Activated CD4-positive, alpha-beta memory T cell treated with anti-CD3 and anti-CD28 coated beads for 36 hours (primary cell): ENCODE measurements at regions not wholly inside any gene's neighbourhood (a gene's known extent, or its start where the extent isn't known, plus 50 kb on each side); places are given as distances from the start of the nearest gene placed in this dataset.

ENCODE experiments used
- CTCF ChIA-PET: fragments of 350-600 bp; sonication (Branson Sonifier 250); formaldehyde crosslinking; loops from one replicate; lab custom pipeline; 2021; ENCODE audit warnings: antibody characterized with exemption, inconsistent platforms; lab: Charles Lee
- POLR2A ChIA-PET: fragments of 350-600 bp; sonication (Branson Sonifier 250); formaldehyde crosslinking; loops from one replicate; lab custom pipeline; 2021; ENCODE audit warnings: antibody characterized with exemption; lab: Charles Lee
- DNase-seq: peaks from one replicate; pipeline ENCODE4 v3.0.0-alpha.2; 2020
- H3K27ac Mint-ChIP-seq: one replicate; pipeline ENCODE4 v1.8.0; 2021; ENCODE audit warnings: mixed read lengths
- H3K27me3 Mint-ChIP-seq: one replicate; pipeline ENCODE4 v1.8.0; 2021; ENCODE audit warnings: mixed read lengths
- H3K36me3 Mint-ChIP-seq: one replicate; pipeline ENCODE4 v1.8.0; 2021; ENCODE audit warnings: mixed read lengths
- H3K4me1 Mint-ChIP-seq: one replicate; pipeline ENCODE4 v1.8.0; 2021; ENCODE audit warnings: low read depth, mixed read lengths
- H3K4me3 Mint-ChIP-seq: one replicate; pipeline ENCODE4 v1.8.0; 2021; ENCODE audit warnings: mild to moderate bottlenecking, mixed read lengths
- H3K9me3 Mint-ChIP-seq: one replicate; pipeline ENCODE4 v1.8.0; 2021; ENCODE audit warnings: mixed read lengths
- intact Hi-C: fragments of 100-400 bp; cut with micrococcal nuclease; formaldehyde crosslinking; loops from one replicate; pipeline ENCODE4 v1.15.1; 2023

- Mint-ChIP-seq H3K9me3 (no peaks in the 10 kb centered on the region), H3K4me3 (no peak overlapping the region), H3K27me3 (no peaks in the 10 kb centered on the region), H3K4me1 (no peaks in the 10 kb centered on the region), H3K27ac (no peak overlapping the region), H3K36me3 (no peaks in the 10 kb centered on the region)
- ChIA-PET POLR2A (no interaction called here), CTCF (no interaction called here)
- intact Hi-C loops: no loop called here
- DNase-seq: no peak
Observed at GRCh38 chr3:177976866-177977265, 559.4 kb upstream of the KCNMB2 start.

- no peak for DNase-seq
- no peak overlapping the region for H3K27ac Mint-ChIP-seq
- H3K36me3 Mint-ChIP-seq: no peaks in the 10 kb centered on the region
- H3K4me1 Mint-ChIP-seq: no peaks in the 10 kb centered on the region
- intact Hi-C loops: no loop called here
- H3K4me3 Mint-ChIP-seq: no peak overlapping the region
- POLR2A ChIA-PET: no interaction called here
- CTCF ChIA-PET: no interaction called here
- H3K9me3 Mint-ChIP-seq: no peaks in the 10 kb centered on the region
- H3K27me3 Mint-ChIP-seq: peaks cover under 1% of the 10 kb centered on the region
Observed at GRCh38 chr3:177977381-177978158, 558.7 kb upstream of the KCNMB2 start.

GRCh38 chr3:177978946-177979345 lies 557.3 kb upstream of the KCNMB2 start:
- DNase-seq: no peak
- intact Hi-C loops: no loop called here
- Mint-ChIP-seq H3K9me3 (no peaks in the 10 kb centered on the region), H3K36me3 (no peaks in the 10 kb centered on the region), H3K27me3 (peaks cover 1% of the 10 kb centered on the region), H3K4me3 (no peak overlapping the region), H3K27ac (no peak overlapping the region), H3K4me1 (no peaks in the 10 kb centered on the region)
- CTCF ChIA-PET: no interaction called here
- POLR2A ChIA-PET: no interaction called here

GRCh38 chr3:177979703-177980102 lies 556.5 kb upstream of the KCNMB2 start:
- intact Hi-C loops: no loop called here
- Mint-ChIP-seq H3K27me3 (peaks cover 1% of the 10 kb centered on the region), H3K4me1 (no peaks in the 10 kb centered on the region), H3K36me3 (no peaks in the 10 kb centered on the region), H3K27ac (no peak overlapping the region), H3K4me3 (no peak overlapping the region), H3K9me3 (no peaks in the 10 kb centered on the region)
- CTCF ChIA-PET: no interaction called here
- POLR2A ChIA-PET: no interaction called here
- no peak for DNase-seq

GRCh38 chr3:177981576-177981975 lies 554.7 kb upstream of the KCNMB2 start:
- no peaks in the 10 kb centered on the region for H3K4me1 Mint-ChIP-seq
- ChIA-PET CTCF (no interaction called here), POLR2A (no interaction called here)
- H3K27ac Mint-ChIP-seq: no peak overlapping the region
- DNase-seq: no peak
- no peaks in the 10 kb centered on the region for H3K9me3 Mint-ChIP-seq
- H3K4me3 Mint-ChIP-seq: no peak overlapping the region
- intact Hi-C loops: no loop called here
- H3K36me3 Mint-ChIP-seq: no peaks in the 10 kb centered on the region
- H3K27me3 Mint-ChIP-seq: peaks cover 1% of the 10 kb centered on the region

- peaks cover 1% of the 10 kb centered on the region for H3K27me3 Mint-ChIP-seq
- ChIA-PET CTCF (no interaction called here), POLR2A (no interaction called here)
- H3K4me3 Mint-ChIP-seq: no peak overlapping the region
- DNase-seq: no peak
- H3K9me3 Mint-ChIP-seq: no peaks in the 10 kb centered on the region
- no peaks in the 10 kb centered on the region for H3K4me1 Mint-ChIP-seq
- no peak overlapping the region for H3K27ac Mint-ChIP-seq
- no peaks in the 10 kb centered on the region for H3K36me3 Mint-ChIP-seq
- intact Hi-C loops: no loop called here
Observed at GRCh38 chr3:177982034-177982433, 554.2 kb upstream of the KCNMB2 start.

GRCh38 chr3:177983320-177983719 lies 552.9 kb upstream of the KCNMB2 start:
- peaks cover 1% of the 10 kb centered on the region for H3K27me3 Mint-ChIP-seq
- CTCF ChIA-PET: no interaction called here
- H3K4me1 Mint-ChIP-seq: no peaks in the 10 kb centered on the region
- POLR2A ChIA-PET: no interaction called here
- DNase-seq: no peak
- no peak overlapping the region for H3K4me3 Mint-ChIP-seq
- intact Hi-C loops: no loop called here
- H3K9me3 Mint-ChIP-seq: no peaks in the 10 kb centered on the region
- H3K36me3 Mint-ChIP-seq: no peaks in the 10 kb centered on the region
- H3K27ac Mint-ChIP-seq: no peak overlapping the region

- Mint-ChIP-seq H3K27ac (no peak overlapping the region), H3K9me3 (peaks cover 1% of the 10 kb centered on the region), H3K36me3 (no peaks in the 10 kb centered on the region), H3K4me3 (no peak overlapping the region), H3K27me3 (no peaks in the 10 kb centered on the region), H3K4me1 (peaks cover 25% of the 10 kb centered on the region)
- ChIA-PET POLR2A (no interaction called here), CTCF (no interaction called here)
- no peak for DNase-seq
- intact Hi-C loops: no loop called here
Observed at GRCh38 chr3:177992993-177993970, 543.0 kb upstream of the KCNMB2 start.

GRCh38 chr3:177994976-177995375 lies 541.3 kb upstream of the KCNMB2 start:
- peaks cover 12% of the 10 kb centered on the region for H3K9me3 Mint-ChIP-seq
- ChIA-PET POLR2A (no interaction called here), CTCF (no interaction called here)
- no peak for DNase-seq
- H3K4me1 Mint-ChIP-seq: peaks cover 25% of the 10 kb centered on the region
- intact Hi-C loops: loop anchor here (2.0 to 5.0 kb wide), 2 partner anchors 208 to 398 kb away; no protein-coding TSS in a partner anchor
- H3K27me3 Mint-ChIP-seq: no peaks in the 10 kb centered on the region
- no peak overlapping the region for H3K27ac Mint-ChIP-seq
- peaks cover 6% of the 10 kb centered on the region for H3K36me3 Mint-ChIP-seq
- no peak overlapping the region for H3K4me3 Mint-ChIP-seq

- ChIA-PET CTCF (no interaction called here), POLR2A (no interaction called here)
- intact Hi-C loops: loop anchor here (2.0 to 5.0 kb wide), 2 partner anchors 209 to 398 kb away; no protein-coding TSS in a partner anchor
- Mint-ChIP-seq H3K9me3 (peaks cover 14% of the 10 kb centered on the region), H3K27ac (peak overlapping the region; percentile 21), H3K4me3 (no peak overlapping the region), H3K36me3 (peaks cover 10% of the 10 kb centered on the region), H3K27me3 (no peaks in the 10 kb centered on the region), H3K4me1 (peaks cover 27% of the 10 kb centered on the region)
- no peak for DNase-seq
Observed at GRCh38 chr3:177995381-177996085, 540.7 kb upstream of the KCNMB2 start.

- Mint-ChIP-seq H3K27ac (peak overlapping the region; percentile 35), H3K27me3 (no peaks in the 10 kb centered on the region), H3K36me3 (peaks cover 23% of the 10 kb centered on the region), H3K4me1 (peaks cover 53% of the 10 kb centered on the region), H3K9me3 (peaks cover 19% of the 10 kb centered on the region), H3K4me3 (no peak overlapping the region)
- ChIA-PET POLR2A (no interaction called here), CTCF (interaction anchor here (0.6 kb wide), 1 partner anchor 227 kb away, joined by 3 read pairs; no protein-coding TSS in a partner anchor)
- DNase-seq: peak; percentile 57
- intact Hi-C loops: loop anchor here (1.0 to 5.0 kb wide), 2 partner anchors 119 to 574 kb away; no protein-coding TSS in a partner anchor
Observed at GRCh38 chr3:178001670-178002101, 534.5 kb upstream of the KCNMB2 start.

GRCh38 chr3:178002113-178002512 lies 534.1 kb upstream of the KCNMB2 start:
- POLR2A ChIA-PET: no interaction called here
- no peak for DNase-seq
- H3K4me3 Mint-ChIP-seq: no peak overlapping the region
- H3K27ac Mint-ChIP-seq: peak overlapping the region; percentile 35
- intact Hi-C loops: loop anchor here (1.0 to 5.0 kb wide), 2 partner anchors 120 to 575 kb away; no protein-coding TSS in a partner anchor
- peaks cover 23% of the 10 kb centered on the region for H3K36me3 Mint-ChIP-seq
- H3K4me1 Mint-ChIP-seq: peaks cover 49% of the 10 kb centered on the region
- no peaks in the 10 kb centered on the region for H3K27me3 Mint-ChIP-seq
- H3K9me3 Mint-ChIP-seq: peaks cover 19% of the 10 kb centered on the region
- CTCF ChIA-PET: no interaction called here
